OCI-LY7 (cell line): ENCODE measurements at regions not wholly inside any gene's neighbourhood (a gene's known extent, or its start where the extent isn't known, plus 50 kb on each side); places are given as distances from the start of the nearest gene placed in this dataset.

ENCODE experiments used
- EZH2phosphoT487 ChIP-seq: fragments of 200-600 bp; sonication (generic); IDR thresholded peaks from 2 replicates; pipeline ENCODE4 v1.6.1; 2018; ENCODE audit warnings: low read depth, borderline replicate concordance, mild to moderate bottlenecking, mixed run types, antibody characterized with exemption, low read length, moderate library complexity, mixed read lengths
- TF ChIP-seq, protein P1 (sequence below): fragments of 200-600 bp; sonication (generic); conservative IDR thresholded peaks from 2 replicates; pipeline ENCODE4 v1.5.1; 2014; ENCODE audit warnings: mild to moderate bottlenecking, antibody characterized with exemption, low read length, moderate library complexity, mixed read lengths

DNA sequence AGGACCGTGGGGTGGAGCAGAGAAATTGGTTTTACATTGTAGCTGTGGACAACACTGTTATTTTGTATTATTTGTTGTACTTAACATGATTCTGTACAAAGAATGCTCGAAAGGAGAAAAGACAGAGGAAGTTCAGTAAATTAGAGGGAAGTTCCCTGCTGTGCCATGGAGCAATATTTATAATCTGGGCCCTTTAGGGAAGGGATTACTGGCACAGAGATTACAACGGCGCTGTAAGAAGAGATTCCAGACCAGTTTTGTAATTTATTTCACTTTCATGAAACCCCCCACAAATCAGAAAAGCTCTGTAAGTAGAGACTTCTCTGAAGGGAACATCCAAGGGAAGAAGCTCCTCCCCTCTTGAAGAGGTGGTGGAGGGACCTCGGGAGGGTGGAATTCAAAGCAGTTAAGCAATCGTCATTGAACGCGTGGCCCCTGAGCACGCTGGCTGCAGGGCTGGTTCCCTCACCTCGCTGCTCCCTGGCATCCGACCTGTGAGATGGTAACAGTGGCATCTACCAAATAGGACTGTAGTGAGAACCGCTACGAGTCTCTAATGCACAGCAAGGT, 113.5 kb downstream of the KLF6 start:
- TF ChIP-seq, protein P1, sequence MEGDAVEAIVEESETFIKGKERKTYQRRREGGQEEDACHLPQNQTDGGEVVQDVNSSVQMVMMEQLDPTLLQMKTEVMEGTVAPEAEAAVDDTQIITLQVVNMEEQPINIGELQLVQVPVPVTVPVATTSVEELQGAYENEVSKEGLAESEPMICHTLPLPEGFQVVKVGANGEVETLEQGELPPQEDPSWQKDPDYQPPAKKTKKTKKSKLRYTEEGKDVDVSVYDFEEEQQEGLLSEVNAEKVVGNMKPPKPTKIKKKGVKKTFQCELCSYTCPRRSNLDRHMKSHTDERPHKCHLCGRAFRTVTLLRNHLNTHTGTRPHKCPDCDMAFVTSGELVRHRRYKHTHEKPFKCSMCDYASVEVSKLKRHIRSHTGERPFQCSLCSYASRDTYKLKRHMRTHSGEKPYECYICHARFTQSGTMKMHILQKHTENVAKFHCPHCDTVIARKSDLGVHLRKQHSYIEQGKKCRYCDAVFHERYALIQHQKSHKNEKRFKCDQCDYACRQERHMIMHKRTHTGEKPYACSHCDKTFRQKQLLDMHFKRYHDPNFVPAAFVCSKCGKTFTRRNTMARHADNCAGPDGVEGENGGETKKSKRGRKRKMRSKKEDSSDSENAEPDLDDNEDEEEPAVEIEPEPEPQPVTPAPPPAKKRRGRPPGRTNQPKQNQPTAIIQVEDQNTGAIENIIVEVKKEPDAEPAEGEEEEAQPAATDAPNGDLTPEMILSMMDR, result no peak
- TF ChIP-seq EZH2phosphoT487, result no peak
